A673 (cell line): ENCODE measurements at regions not wholly inside any gene's neighbourhood (a gene's known extent, or its start where the extent isn't known, plus 50 kb on each side); places are given as distances from the start of the nearest gene placed in this dataset.

Experiments used
- EZH2 ChIP-seq: fragments of 200-600 bp; sonication (generic); IDR thresholded peaks from 2 replicates; pipeline ENCODE4 v1.6.1; 2017; ENCODE audit warnings: borderline replicate concordance, low read depth, mild to moderate bottlenecking, mixed read lengths, antibody characterized with exemption, low read length; ENCODE audit not compliant: poor library complexity, severe bottlenecking
- TF ChIP-seq, protein P1 (sequence below): fragments of 300-800, 200-600 bp; sonication (generic); conservative IDR thresholded peaks from 2 replicates; pipeline ENCODE4 v1.5.1; 2017; ENCODE audit warnings: low read depth, mild to moderate bottlenecking, antibody characterized with exemption, low read length, moderate library complexity, mixed read lengths

DNA sequence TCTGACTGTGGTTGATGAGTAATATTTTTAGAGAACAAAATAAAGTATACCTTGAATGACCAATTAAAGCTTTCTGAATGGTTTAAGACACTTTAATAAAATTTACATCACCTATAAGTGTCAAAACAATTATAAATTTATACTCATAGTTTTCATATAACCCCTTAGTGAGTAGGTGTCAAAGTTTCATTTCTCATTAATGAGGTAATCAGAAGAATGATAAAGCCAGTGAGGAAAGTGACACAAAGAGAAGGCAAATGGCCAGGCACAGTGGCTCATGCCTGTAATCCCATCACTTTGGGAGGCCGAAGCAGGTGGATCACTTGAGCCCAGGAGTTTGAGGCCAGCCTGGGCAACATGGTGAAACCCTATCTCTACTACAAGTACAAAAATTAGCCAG is 60.8 kb upstream of the CTLA4 start:
- no peak for TF ChIP-seq EZH2
- TF ChIP-seq, protein P1, sequence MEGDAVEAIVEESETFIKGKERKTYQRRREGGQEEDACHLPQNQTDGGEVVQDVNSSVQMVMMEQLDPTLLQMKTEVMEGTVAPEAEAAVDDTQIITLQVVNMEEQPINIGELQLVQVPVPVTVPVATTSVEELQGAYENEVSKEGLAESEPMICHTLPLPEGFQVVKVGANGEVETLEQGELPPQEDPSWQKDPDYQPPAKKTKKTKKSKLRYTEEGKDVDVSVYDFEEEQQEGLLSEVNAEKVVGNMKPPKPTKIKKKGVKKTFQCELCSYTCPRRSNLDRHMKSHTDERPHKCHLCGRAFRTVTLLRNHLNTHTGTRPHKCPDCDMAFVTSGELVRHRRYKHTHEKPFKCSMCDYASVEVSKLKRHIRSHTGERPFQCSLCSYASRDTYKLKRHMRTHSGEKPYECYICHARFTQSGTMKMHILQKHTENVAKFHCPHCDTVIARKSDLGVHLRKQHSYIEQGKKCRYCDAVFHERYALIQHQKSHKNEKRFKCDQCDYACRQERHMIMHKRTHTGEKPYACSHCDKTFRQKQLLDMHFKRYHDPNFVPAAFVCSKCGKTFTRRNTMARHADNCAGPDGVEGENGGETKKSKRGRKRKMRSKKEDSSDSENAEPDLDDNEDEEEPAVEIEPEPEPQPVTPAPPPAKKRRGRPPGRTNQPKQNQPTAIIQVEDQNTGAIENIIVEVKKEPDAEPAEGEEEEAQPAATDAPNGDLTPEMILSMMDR: no peak
